ENCODE measurements at regions not wholly inside any gene's neighbourhood (a gene's known extent, or its start where the extent isn't known, plus 50 kb on each side); places are given as distances from the start of the nearest gene placed in this dataset.
"Not testable (repeated sequence)": the region's sequence is repeated elsewhere in the genome, so short reads cannot be mapped to it uniquely, and the experiment has no call there.

- no peak for TF ChIP-seq CTCF (IDR thresholded peaks at IDR 0.05; ENCODE audit: low read depth, low read length, missing control alignments)
- H3K27me3 ChIP-seq (replicated peaks) = no peaks in the 10 kb centered on the region
- in situ Hi-C loops (cut with HindIII; ENCODE audit: low pct_ligation_motif_present, low sequenced_read_pairs) = no loop called here
- no peaks in the 10 kb centered on the region for H3K36me3 ChIP-seq (replicated peaks)
- no peak overlapping the region for H3K27ac ChIP-seq
- no peak overlapping the region for H3K4me3 ChIP-seq (ENCODE audit: low read depth, low read length)
- DNase-seq = peak; percentile 33
Observed at GRCh38 chr1:99397029-99397428, 132.7 kb downstream of the PLPPR4 start.

GRCh38 chr1:99397863-99398262 is 133.6 kb downstream of the PLPPR4 start:
- Histone ChIP-seq H3K36me3 (replicated peaks) (no peaks in the 10 kb centered on the region), H3K4me3 (ENCODE audit: low read depth, low read length) (no peak overlapping the region), H3K27me3 (replicated peaks) (no peaks in the 10 kb centered on the region), H3K27ac (no peak overlapping the region)
- DNase-seq = no peak
- in situ Hi-C loops (cut with HindIII; ENCODE audit: low pct_ligation_motif_present, low sequenced_read_pairs) = no loop called here
- no peak for TF ChIP-seq CTCF (IDR thresholded peaks at IDR 0.05; ENCODE audit: low read depth, low read length, missing control alignments)

- DNase-seq; H3K27ac ChIP-seq; in situ Hi-C loops (cut with HindIII; ENCODE audit: low pct_ligation_motif_present, low sequenced_read_pairs); H3K4me3 ChIP-seq (ENCODE audit: low read depth, low read length); H3K27me3 ChIP-seq (replicated peaks); H3K36me3 ChIP-seq (replicated peaks): not testable (repeated sequence)
Observed at GRCh38 chr1:99401556-99401955, 137.3 kb downstream of the PLPPR4 start.

- not testable (repeated sequence) for H3K36me3 ChIP-seq (replicated peaks)
Observed at GRCh38 chr1:99404399-99404798, 140.1 kb downstream of the PLPPR4 start.

DNA sequence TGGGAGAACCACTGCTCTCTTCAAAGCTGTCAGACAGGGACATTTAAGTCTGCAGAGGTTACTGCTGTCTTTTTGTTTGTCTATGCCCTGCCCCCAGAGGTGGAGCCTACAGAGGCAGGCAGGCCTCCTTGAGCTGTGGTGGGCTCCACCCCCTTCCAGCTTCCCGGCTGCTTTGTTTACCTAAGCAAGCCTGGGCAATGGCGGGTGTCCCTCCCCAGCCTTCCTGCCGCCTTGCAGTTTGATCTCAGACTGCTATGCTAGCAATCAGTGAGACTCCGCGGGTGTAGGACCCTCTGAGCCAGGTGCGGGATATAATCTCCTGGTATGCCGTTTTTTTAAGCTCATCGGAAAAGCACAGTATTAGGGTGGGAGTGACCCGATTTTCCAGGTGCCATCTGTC is 141.0 kb downstream of the PLPPR4 start:
- H3K27ac ChIP-seq; H3K4me3 ChIP-seq (ENCODE audit: low read depth, low read length); H3K27me3 ChIP-seq (replicated peaks); H3K36me3 ChIP-seq (replicated peaks); in situ Hi-C loops (cut with HindIII; ENCODE audit: low pct_ligation_motif_present, low sequenced_read_pairs); DNase-seq: not testable (repeated sequence)

More at GRCh38 chr1:99404399-99404798, 140.1 kb downstream of the PLPPR4 start:
- in situ Hi-C loops (cut with HindIII; ENCODE audit: low pct_ligation_motif_present, low sequenced_read_pairs); H3K27me3 ChIP-seq (replicated peaks); H3K27ac ChIP-seq; DNase-seq; H3K4me3 ChIP-seq (ENCODE audit: low read depth, low read length): not testable (repeated sequence)

- H3K27ac ChIP-seq = no peak overlapping the region
- DNase-seq = no peak
- no peaks in the 10 kb centered on the region for H3K27me3 ChIP-seq (replicated peaks)
- no peak overlapping the region for H3K4me3 ChIP-seq (ENCODE audit: low read depth, low read length)
- no peak for TF ChIP-seq CTCF (IDR thresholded peaks at IDR 0.05; ENCODE audit: low read depth, low read length, missing control alignments)
- in situ Hi-C loops (cut with HindIII; ENCODE audit: low pct_ligation_motif_present, low sequenced_read_pairs) = no loop called here
- no peaks in the 10 kb centered on the region for H3K36me3 ChIP-seq (replicated peaks)
Observed at GRCh38 chr1:99407018-99407417, 142.7 kb downstream of the PLPPR4 start.

DNA sequence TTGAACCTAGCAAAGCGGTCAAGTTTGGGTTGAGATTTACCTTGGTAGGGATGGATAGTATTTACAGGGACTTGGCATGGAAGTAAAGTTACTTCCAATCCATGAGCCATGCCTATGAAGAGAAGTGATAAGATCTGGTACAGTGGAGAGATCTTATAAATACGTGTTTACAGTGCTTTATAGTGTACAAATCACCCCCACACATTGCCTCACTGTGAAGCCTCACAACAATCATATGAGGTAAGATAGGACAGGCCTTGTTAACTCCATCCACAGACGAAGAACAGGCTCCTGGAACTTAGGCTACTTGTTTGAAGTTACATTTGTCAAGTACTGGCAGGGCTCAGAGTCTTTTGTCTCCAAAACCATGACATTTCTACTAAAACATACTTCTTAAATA is 159.8 kb downstream of the PLPPR4 start:
- H3K36me3 ChIP-seq (replicated peaks) = no peaks in the 10 kb centered on the region
- TF ChIP-seq CTCF (IDR thresholded peaks at IDR 0.05; ENCODE audit: low read depth, low read length, missing control alignments) = no peak
- in situ Hi-C loops (cut with HindIII; ENCODE audit: low pct_ligation_motif_present, low sequenced_read_pairs) = no loop called here

More for the DNA sequence above, 159.8 kb downstream of the PLPPR4 start:
- Histone ChIP-seq H3K4me3 (ENCODE audit: low read depth, low read length) (no peak overlapping the region), H3K27ac (no peak overlapping the region), H3K27me3 (replicated peaks) (no peaks in the 10 kb centered on the region)
- DNase-seq = no peak
